GM21619 (cell line): ENCODE measurements at regions not wholly inside any gene's neighbourhood (a gene's known extent, or its start where the extent isn't known, plus 50 kb on each side); places are given as distances from the start of the nearest gene placed in this dataset.
A peak's percentile ranks its signal among the peaks of the same experiment; 100 is the strongest.

Source experiments
- ATAC-seq: cut with Tn5 transposase; IDR thresholded peaks from one replicate; pipeline ENCODE4 v1.9.1; 2021; ENCODE audit not compliant: unreplicated experiment

GRCh38 chr9:29844251-29844650, 2271.0 kb upstream of the C9orf72 start:
- no peak for ATAC-seq

GRCh38 chr9:29850664-29851063, 2277.4 kb upstream of the C9orf72 start:
- no peak for ATAC-seq

GRCh38 chr9:29861803-29862202, 2288.5 kb upstream of the C9orf72 start:
- ATAC-seq = no peak

GRCh38 chr9:29865764-29866313, 2292.6 kb upstream of the C9orf72 start:
- no peak for ATAC-seq

- ATAC-seq = peak; percentile 54
These were observed 2293.3 kb upstream of the C9orf72 start for GRCh38 chr9:29866556-29866955.

- no peak for ATAC-seq
These were observed 2300.3 kb upstream of the C9orf72 start for GRCh38 chr9:29873579-29873978.

- no peak for ATAC-seq
These were observed 2302.3 kb upstream of the C9orf72 start for GRCh38 chr9:29875547-29875946.

GRCh38 chr9:29882767-29883166, 2309.5 kb upstream of the C9orf72 start:
- no peak for ATAC-seq

- no peak for ATAC-seq
These were observed 2332.8 kb upstream of the C9orf72 start for GRCh38 chr9:29906065-29906464.

GRCh38 chr9:29928072-29928471, 2354.8 kb upstream of the C9orf72 start:
- no peak for ATAC-seq

GRCh38 chr9:29939559-29939958, 2366.3 kb upstream of the C9orf72 start:
- ATAC-seq = no peak

- ATAC-seq = no peak
These were observed 2371.7 kb upstream of the C9orf72 start for GRCh38 chr9:29945012-29945411.

- no peak for ATAC-seq
These were observed 2385.2 kb upstream of the C9orf72 start for GRCh38 chr9:29958469-29958868.

- no peak for ATAC-seq
These were observed 2392.6 kb upstream of the C9orf72 start for GRCh38 chr9:29965834-29966233.

GRCh38 chr9:29966247-29966646, 2393.0 kb upstream of the C9orf72 start:
- no peak for ATAC-seq

GRCh38 chr9:29968831-29969230, 2395.6 kb upstream of the C9orf72 start:
- no peak for ATAC-seq

GRCh38 chr9:29969408-29969807, 2396.1 kb upstream of the C9orf72 start:
- ATAC-seq = no peak

GRCh38 chr9:29969856-29970647, 2396.8 kb upstream of the C9orf72 start:
- ATAC-seq = no peak

- ATAC-seq = no peak
These were observed 2400.9 kb upstream of the C9orf72 start for GRCh38 chr9:29974197-29974596.

GRCh38 chr9:29976981-29977380, 2403.7 kb upstream of the C9orf72 start:
- no peak for ATAC-seq

- no peak for ATAC-seq
These were observed 2403.4 kb upstream of the ACO1 start for GRCh38 chr9:29981013-29981412.

- ATAC-seq = no peak
These were observed 2384.8 kb upstream of the ACO1 start for GRCh38 chr9:29999645-30000044.

GRCh38 chr9:30010691-30011090, 2373.8 kb upstream of the ACO1 start:
- ATAC-seq = no peak
